Iris pigment epithelial cell (primary cell): ENCODE measurements at regions not wholly inside any gene's neighbourhood (a gene's known extent, or its start where the extent isn't known, plus 50 kb on each side); places are given as distances from the start of the nearest gene placed in this dataset.

Experiments used
- DNase-seq: peaks from one replicate; pipeline ENCODE4 v3.0.0-alpha.2; 2011; ENCODE audit warnings: low read depth

DNA sequence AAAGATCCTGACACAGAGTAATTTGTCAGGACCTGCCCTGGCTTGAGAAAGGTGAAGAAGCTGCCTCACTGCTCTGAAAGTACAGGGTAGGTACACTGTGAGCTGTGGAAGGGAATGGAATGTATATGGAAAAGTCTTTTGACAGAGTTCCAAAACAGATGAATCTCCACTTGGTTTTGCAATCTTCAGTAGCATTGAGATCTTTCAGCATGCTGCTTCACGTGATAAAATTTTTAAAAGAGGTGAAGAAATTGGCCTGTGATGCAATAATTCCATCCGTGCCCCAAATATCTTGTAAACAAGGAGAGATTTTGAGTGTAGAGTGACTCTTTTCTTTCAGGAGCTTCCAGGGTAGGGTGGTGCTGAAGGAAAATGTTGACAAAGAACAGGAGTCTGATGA is 123.1 kb downstream of the OSR1 start:
- DNase-seq, result peak; percentile 84

DNA sequence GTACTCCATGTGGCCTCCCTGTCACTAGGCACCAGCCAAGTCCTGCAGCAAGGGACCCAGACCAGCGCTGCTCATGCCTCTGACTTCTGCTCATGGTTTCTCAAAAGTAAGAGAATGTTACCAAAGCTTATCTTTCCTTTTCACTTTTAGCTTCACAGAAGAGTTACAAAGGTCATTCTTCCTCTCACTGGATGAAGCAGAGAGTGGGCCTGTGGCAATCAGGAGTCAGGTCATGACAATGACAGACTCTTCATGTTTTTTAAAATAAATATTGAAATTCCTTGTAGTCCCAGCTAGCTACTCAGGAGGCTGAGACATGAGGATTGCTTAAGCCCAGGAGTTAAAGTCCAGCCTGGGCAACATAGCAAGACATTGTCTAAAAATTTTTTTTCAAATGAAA is 126.1 kb downstream of the OSR1 start:
- no peak for DNase-seq

DNA sequence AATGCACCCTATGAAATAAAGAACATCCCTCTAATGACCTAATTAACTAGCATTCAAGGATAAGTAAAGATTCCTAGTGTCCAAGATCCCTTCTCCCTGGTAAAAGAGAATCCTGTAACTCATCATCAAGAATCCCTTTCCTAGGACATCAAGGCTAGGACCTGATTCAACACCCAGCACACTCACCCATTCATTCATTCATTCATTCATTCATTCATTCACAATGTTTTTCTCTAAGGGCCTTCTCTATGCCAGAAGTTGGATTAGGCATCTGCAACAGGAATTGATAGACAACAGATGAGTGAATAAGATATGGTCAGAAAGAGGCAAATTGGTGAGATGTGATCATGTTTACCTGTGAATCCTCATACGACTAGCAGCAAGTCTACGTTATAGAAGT is 126.8 kb downstream of the OSR1 start:
- no peak for DNase-seq

DNA sequence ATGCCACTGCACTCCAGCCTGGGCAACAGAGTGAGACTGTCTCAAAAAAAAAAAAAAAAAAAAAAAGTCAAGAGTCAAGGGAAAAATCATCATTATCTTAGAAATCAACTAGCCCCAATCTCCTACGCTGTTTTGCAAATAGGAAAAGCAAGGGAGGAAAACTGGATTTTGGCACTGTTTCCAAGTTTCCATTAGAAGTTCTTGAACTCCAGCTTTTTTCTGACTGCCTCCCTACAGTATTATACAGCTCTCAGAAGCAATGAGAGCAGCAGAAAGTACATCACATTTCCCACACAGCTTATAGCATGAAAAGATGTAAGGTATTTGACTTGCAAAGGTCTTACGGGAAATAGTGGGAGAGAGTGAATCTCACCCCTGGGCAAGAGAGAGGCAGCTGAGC is 127.8 kb downstream of the OSR1 start:
- DNase-seq, result no peak

DNA sequence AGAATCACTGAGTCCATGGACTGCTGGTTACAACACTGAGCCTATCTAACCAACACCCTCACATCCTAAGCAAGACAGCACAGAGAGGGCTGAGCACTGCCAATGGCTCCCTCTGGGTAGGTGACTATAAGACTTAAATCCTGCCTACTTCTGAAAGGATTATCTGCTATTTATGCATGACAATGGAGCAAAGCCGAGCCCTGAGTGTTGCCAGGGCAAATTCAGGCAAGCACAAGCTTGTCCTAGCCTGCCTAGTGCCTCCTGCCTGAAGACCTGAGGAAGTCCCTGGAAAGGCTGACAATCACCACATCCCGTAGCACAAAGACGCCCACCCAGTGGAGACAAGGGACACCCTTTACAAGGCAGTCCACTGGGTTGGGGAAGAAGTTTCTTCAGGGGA is 129.7 kb downstream of the OSR1 start:
- DNase-seq, result no peak

DNA sequence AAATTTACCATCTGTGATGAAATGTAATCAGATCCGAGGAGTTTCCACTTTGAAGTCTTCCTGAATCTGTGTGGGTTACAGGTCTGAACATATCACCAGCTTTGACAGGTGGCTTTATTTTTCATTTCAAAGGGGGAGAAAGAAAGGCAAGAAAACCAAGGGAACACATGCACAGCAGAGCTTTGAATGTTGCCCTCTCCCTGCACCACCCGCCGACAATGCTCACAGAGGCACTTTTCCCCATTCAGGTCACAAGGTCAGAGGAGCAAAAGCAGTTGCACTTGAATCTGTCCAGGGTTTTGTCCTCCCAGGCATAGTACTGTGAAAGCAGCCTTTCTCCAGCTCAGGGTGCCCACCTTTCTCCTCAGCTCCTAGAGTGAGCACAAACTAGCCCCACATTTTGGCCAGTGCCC is 130.2 kb downstream of the OSR1 start:
- no peak for DNase-seq

DNA sequence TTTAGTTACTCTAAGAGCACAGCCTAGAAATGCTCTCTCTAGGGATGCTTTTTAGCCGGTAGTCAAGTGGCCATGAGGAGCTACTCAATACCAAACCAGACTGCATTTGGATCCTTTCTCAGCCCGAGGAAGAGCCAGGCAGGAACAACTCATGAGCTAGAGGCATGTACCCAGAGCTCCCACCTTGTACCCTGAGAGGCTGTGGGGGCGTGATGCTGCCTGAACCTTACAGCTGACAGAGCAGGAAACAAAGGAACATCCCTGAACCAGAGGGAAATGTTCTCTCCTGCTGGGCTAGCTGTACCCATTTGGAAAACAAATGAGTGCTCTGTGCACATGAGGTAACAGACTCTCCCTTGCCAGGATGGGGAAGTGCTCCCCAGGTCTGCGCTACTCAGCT is 131.6 kb downstream of the OSR1 start:
- no peak for DNase-seq

DNA sequence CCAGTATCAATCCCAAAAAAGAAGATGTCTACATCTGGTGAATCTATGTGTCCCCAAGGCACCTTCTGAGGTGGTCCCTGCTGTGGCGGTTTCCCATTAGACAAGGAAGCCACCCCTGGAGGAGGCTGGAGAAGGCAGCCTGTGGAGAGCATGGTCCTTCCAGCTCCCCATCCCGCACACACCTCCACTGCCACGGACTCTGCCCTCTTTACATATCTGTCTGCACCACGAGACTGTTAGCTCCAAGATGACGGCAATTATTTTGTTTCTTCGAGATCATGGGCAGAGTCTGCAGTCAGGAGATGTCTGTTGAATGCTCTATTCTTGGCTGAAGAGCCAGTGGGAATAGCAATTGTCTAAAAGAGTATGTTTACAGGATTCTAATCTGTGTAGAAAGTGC is 132.0 kb downstream of the OSR1 start:
- DNase-seq, result no peak

DNA sequence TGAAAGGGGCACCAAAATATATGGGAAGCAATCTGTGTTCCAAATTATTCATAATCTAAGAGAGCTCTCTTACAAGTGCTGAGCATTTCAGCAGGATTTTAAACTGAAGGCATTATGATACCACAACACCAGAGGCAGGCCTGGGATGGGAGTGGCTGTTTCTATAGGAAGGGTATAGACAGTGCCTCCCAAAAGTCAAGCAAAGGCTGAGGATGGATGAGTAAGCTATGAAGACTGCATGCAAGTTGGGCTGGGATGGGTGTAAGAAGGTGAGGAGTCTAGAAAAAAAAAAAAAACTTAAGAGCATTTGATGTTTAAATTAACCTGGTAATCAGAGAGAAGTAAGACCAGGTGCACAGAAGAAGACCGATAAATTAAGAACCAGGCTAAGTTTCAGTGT is 132.5 kb downstream of the OSR1 start:
- no peak for DNase-seq

DNA sequence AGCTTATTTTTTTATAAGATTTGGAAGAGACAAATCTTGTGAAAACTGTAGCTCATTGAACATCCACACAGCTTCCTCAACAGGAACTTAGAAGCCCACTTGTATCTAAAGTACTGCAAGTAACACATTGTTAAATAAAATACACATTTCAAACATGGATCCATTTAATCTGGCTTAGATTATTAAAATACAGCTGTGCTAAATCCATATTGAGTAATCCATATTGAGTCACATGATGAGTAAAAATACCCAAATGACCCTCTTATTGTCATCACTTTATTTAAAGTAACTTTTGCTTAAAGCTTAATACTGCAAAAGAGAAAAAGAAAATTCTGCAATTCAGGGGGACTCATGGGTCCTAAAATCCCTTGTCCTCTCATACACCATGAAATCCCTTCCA is 133.3 kb downstream of the OSR1 start:
- no peak for DNase-seq

DNA sequence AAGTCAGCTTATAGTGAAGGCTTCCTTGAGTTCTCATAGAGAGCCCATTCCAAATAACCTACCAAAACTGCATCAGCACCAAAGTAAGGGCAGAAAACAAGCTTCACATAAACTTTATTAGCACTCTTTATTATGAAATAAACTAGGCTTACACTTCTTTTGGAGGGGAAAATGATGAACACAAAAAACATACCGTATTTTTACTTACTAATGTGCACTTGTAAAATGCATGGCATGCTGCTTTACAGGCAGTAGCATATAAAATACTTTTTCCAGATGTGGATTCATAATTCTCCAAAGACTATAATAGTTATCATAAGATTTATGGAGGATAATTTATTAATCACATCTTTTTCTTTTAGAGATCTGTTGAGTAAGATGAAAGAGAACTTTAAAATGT is 133.9 kb downstream of the OSR1 start:
- DNase-seq, result no peak

DNA sequence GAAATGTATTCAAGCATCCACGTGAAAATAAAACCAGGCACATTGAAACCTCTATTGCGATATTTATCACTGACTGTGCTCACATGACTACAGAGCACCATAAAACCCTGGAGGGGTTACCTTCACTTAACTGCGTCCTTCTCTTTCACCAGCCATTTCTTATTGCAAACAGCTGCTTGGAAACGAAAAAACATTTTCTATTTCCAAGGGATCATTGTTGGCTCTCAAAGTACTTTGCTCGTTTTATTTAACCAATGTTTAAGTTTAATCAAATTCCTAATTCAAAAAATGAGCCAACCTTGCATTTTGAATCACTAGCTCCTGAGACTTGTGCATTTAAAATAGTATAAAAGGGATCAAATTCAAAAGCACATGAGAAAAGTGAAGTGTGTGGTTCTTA is 134.4 kb downstream of the OSR1 start:
- no peak for DNase-seq

DNA sequence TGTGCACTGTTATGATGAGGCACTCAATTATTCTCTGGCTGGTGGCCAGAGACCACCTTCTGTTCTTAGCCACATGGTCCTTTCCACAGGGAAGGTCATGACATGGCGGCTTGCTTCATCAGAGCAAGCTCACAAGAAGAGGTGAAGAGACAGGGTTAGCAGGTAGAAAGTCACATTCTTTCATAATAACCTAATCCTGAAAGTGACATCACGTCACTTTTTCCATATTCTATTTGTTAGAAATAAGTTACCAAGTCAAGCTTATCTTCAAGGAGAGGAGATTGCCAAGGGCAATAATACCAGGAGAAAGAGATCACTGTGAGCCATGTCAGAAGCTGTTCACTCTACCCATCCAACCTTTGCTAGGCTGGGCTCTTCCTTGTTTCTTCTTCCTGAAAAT is 139.4 kb downstream of the OSR1 start:
- no peak for DNase-seq

DNA sequence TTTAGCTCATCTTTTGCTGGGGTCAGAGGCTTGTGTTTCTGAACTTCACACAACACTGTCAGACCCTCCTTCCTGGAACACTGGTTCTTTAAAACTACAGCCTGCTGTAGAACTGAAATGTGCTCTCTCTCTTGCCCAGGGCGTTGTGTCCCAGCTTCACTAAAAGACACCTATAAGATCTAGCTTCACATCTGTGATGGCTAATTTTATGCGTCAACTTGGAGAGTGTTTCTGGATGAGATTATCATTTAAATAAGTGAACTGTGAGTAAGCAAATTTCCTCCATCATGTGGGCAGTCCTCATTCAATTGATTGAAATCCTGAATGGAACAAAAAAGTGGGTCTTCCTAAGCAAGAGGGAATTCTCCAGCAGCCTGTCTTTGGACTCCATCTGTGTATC is 140.3 kb downstream of the OSR1 start:
- no peak for DNase-seq

DNA sequence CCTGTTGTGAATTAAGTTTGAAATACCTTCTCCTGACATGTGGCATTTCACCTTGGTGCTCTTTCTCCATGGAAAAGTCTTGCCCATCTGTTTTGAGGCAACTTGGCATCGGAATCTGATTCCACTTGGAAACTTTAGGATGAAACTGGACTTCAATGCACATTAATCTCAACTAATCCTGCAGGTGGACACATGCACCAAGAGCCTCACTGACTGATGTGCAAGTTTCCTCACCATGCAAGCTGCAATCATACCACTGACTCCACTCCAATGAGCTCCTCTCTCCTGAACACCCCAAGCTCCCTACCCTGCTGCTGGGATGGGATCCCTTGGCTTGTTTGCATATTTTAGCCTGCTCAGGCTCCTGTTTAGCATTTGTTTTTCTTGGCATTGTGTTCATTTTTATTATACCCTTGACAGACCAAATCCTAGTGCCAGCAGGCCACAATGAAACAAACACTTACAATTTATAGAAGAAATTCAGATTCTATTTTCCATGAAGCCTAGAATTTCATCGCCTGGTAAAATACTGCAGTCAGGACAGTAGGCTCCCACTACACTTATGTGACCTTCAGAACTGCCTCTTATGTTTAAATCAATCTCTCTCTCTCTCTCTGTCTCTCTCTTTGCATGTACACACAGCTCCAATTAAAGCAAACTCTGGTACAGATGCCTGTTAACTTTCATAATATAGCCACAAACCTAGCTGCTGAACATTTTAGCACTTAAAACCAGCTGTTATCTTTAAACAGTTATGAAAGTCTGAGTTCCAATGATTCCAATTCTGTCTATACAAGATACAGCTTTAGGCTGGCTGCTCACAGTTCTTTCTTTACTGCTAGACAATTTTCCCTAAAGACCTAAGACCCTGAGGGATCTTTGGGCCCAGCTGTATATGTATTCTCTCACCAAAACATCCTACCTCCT is 141.5 kb downstream of the OSR1 start:
- DNase-seq, result no peak

DNA sequence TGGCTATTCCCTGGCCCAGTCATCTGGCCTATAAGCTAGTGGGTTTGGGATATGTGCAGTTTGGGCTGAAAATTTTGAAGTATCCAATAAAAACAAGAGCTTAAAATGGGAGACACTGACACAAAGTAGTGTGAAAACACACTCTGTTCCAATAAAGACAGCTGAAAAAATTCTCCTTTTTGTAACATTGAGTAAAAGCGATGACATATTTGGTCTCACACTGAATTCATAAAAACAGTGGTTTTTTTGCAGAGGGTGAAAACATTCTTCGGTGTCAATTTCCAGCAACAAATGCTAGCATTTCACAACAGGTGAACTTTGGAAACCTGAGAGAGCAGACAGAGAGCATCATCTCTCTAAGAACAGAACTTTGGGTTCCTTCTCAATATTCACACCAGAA is 142.2 kb downstream of the OSR1 start:
- DNase-seq, result no peak

DNA sequence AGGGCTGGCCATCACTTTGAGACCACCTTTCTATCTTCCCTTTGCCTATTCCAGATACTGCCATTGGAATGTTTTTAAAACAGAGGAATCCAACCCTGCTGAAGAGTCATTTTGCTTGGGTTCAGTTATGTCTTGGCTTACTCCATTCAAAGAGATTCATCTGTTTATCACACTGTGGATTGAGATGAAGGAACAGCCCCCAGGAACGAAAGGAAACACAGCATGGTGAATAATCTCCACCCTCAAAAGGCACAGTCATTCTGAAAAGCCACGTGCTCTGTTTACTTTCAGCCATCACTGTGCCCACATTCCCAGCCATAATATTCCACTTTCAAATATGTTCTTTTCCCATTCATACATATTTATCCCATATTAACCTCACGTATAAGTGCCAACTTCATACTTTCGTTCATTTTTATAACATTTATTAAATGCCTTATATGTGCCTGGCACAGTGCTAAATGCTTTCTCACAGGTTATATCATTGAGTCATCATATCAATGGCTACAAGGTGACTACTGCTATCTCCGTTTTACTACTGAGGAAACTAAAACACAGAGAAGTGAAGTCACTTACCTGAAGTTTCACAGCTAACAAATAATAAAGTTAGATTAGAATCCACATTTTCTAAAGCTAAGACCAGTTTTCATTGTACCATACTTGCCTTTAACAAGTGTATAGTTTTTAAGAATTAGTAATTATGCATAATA is 143.6 kb downstream of the OSR1 start:
- DNase-seq, result no peak

DNA sequence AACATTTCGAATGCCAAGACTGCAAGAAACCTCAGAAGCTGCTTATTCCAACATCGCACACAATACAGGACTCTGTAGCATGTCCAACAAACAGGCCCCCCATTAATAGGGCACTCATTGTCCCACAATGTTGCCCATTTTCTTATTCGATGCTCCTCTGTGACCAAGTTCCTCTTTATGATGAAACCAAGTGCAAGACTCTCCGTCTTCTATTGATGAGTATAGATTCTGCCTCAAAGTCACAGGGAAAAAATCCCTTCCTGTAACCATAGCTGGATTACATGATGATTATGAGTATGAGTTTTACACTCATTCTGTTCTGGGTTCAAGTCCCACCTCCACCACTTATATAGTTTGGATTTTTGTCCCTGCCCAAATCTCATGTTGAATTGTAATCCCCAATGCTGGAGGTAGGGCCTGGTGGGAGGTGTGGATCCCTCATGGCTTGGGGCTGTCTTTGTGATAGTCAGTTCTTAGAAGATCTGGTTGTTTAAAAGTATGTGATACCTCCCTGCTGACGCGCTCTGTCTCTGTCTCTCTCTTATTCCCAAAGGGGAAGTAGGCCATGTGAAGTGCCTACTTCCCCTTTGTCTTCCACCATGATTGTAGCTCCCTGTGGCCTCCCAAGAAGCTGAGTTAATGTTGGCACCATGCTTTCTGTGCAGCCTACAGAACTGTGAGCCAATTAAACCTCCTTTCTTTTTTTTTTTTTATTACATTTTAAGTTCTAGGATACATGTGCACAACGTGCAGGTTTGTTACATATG is 148.7 kb downstream of the OSR1 start:
- no peak for DNase-seq

DNA sequence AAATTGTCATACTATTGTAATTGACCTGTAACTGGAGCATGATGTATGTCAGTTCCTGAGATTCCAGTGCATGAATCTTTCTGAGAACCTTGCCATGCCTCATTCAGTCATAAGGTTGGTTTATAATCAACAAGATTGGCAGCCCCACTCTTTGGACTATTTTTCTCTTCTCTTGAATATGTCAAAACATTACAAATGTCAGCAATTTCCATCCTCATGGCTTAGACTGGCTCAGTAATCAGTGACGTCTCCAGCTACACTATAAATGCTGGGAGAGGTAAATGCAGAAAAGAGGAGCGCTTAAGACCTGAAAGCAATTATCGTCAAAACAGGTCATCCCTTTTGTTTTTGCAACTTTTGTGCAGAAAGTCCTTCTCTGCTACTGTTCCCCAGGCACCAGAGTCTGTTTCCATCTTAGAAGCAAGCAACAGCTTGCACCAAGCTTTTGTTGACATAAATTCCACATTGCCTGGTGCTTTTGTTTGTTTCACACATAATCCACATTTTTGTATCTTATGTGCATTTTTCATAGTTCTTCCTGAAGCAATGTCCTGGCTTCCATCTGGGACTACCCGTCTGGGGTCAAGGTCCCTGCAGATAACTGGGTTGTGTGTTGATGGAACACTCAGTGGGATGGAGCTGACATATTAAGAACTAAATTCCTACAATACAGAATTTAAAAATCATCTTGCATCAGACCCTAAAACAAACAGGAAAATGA is 149.8 kb downstream of the OSR1 start:
- no peak for DNase-seq

DNA sequence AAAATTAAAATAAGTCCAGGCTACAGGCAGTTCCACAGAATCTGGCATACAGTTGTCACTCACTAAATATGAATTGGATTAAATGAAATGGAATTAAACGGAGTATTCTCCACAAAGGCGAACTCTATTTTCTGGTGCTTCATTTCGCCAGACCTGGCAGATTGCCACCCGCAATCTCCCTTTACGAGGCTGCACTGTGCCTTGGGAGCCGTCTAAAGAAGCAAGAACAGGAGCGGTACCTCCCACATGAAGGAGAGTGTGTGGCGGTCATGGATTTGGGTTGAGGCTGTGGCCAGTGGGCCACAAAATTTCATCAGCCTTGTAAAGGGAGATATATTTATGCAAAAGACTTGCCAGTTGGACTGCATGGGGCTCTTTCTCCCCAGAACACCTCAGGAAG is 151.0 kb downstream of the OSR1 start:
- no peak for DNase-seq

DNA sequence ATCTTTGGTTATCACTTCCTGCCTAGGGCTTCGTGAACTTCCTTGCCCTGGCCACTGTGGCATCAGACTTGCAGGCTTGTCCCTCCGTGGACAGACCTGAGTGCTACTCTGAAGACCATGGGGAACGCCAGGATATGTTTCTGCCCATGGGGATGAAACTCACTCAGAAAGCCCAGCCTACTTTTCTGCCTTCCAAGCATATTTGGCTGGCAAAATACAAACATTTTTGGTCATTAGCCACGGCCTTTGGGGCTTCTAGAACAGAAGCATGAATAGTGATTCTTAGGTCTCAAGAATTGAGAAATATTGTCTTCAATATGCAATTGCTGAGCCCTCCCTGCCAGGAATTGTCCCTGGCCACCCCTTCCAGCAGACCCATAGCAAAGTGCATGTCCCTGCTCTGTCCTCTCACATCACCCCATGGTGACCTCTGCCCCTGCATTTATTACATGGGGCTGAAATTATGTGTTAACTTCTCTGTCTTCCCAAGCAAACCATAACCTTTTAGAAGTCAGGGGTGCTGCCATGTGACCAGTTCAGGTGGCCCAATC is 152.4 kb downstream of the OSR1 start:
- no peak for DNase-seq

DNA sequence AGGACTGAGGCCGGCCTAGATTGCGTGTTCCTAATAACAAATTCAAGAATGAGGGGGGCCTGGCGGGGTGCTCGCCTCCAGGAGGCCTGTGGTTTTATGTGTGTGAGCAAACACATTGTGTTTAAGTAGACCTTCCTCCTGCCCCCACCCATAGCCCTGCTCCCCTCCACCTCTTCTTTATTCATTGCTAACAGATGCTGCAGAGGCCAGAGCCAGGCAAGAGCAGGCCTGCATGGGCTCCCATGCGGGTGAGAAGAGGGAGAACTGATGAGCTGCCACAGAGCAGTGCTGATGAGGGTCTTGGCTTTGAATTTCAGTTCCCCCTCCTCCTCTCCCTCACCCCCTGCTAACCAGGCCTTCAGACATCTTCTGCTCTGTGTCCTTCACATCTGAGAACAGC is 154.6 kb downstream of the OSR1 start:
- DNase-seq, result no peak
